ENCODE measurements at regions not wholly inside any gene's neighbourhood (a gene's known extent, or its start where the extent isn't known, plus 50 kb on each side); places are given as distances from the start of the nearest gene placed in this dataset.

DNA sequence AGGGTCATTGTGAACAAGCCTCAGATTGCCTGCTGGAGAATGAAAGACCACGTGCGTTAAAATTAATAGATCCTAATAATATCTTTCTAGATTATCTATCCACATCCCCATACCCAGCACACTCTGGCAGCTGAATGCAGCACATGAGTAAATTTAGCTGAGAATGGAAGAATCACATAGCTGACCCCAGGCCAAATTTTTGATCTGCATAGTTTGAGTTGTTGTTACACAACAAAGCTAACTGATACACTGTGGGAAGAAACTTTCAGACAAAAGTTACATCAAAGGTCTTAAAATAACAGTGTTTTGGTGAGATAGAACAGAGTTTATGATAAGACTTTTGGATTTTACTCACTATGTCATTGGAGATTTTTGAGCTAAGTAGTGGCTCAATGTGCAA is 72.4 kb upstream of the ANXA10 start:
- TF ChIP-seq CTCF (IDR thresholded peaks at IDR 0.05) (no peak), POLR2A (IDR thresholded peaks at IDR 0.05) (no peak)

Measured in Peyer's patch (tissue), 4 donors.